T-helper 2 cell treated with Interferon-gamma antibody and Interleukin-4, amounts not matched to agents 5 μg/mL and 100 μg/mL, for 36 hours (primary cell): ENCODE measurements at regions not wholly inside any gene's neighbourhood (a gene's known extent, or its start where the extent isn't known, plus 50 kb on each side); places are given as distances from the start of the nearest gene placed in this dataset.

ENCODE experiments used
- DNase-seq: peaks from one replicate; pipeline ENCODE4 v3.0.0; 2021; ENCODE audit warnings: low spot score
- H3K27ac Mint-ChIP-seq: one replicate; pipeline ENCODE4 v1.8.0; 2021; ENCODE audit warnings: mild to moderate bottlenecking, mixed read lengths
- H3K27me3 Mint-ChIP-seq: one replicate; pipeline ENCODE4 v1.8.0; 2021; ENCODE audit warnings: low read depth, mixed read lengths
- H3K36me3 Mint-ChIP-seq: one replicate; pipeline ENCODE4 v1.8.0; 2021; ENCODE audit warnings: low read depth, mixed read lengths
- H3K4me1 Mint-ChIP-seq: one replicate; pipeline ENCODE4 v1.8.0; 2021; ENCODE audit warnings: low read depth, mixed read lengths
- H3K4me3 Mint-ChIP-seq: one replicate; pipeline ENCODE4 v1.8.0; 2022; ENCODE audit warnings: mild to moderate bottlenecking, moderate library complexity, mixed read lengths
- H3K9me3 Mint-ChIP-seq: one replicate; pipeline ENCODE4 v1.8.0; 2021; ENCODE audit warnings: mixed read lengths

GRCh38 chr10:56975513-56975912, 614.5 kb upstream of the ZWINT start:
- H3K4me3 Mint-ChIP-seq, result no peak overlapping the region
- no peak overlapping the region for H3K27ac Mint-ChIP-seq
- no peak for DNase-seq
- peaks cover 36% of the 10 kb centered on the region for H3K9me3 Mint-ChIP-seq
- no peaks in the 10 kb centered on the region for H3K4me1 Mint-ChIP-seq
- H3K27me3 Mint-ChIP-seq, result no peaks in the 10 kb centered on the region
- H3K36me3 Mint-ChIP-seq, result no peaks in the 10 kb centered on the region

GRCh38 chr10:56973766-56974165, 612.7 kb upstream of the ZWINT start:
- peaks cover 35% of the 10 kb centered on the region for H3K9me3 Mint-ChIP-seq
- H3K4me1 Mint-ChIP-seq, result no peaks in the 10 kb centered on the region
- no peaks in the 10 kb centered on the region for H3K36me3 Mint-ChIP-seq
- no peak overlapping the region for H3K4me3 Mint-ChIP-seq
- no peak overlapping the region for H3K27ac Mint-ChIP-seq
- H3K27me3 Mint-ChIP-seq, result no peaks in the 10 kb centered on the region
- no peak for DNase-seq

- Mint-ChIP-seq H3K9me3 (peaks cover 16% of the 10 kb centered on the region), H3K36me3 (no peaks in the 10 kb centered on the region), H3K27me3 (no peaks in the 10 kb centered on the region), H3K27ac (no peak overlapping the region), H3K4me1 (no peaks in the 10 kb centered on the region), H3K4me3 (no peak overlapping the region)
- DNase-seq, result no peak
These were observed 582.2 kb upstream of the ZWINT start for GRCh38 chr10:56943221-56943755.

GRCh38 chr10:56934515-56934914, 573.5 kb upstream of the ZWINT start:
- Mint-ChIP-seq H3K36me3 (no peaks in the 10 kb centered on the region), H3K4me1 (no peaks in the 10 kb centered on the region)

GRCh38 chr10:56928714-56929113, 567.7 kb upstream of the ZWINT start:
- Mint-ChIP-seq H3K27ac (no peak overlapping the region), H3K27me3 (no peaks in the 10 kb centered on the region), H3K9me3 (peaks cover 57% of the 10 kb centered on the region), H3K4me3 (no peak overlapping the region), H3K4me1 (no peaks in the 10 kb centered on the region), H3K36me3 (no peaks in the 10 kb centered on the region)
- DNase-seq, result no peak

More at GRCh38 chr10:56934515-56934914, 573.5 kb upstream of the ZWINT start:
- Mint-ChIP-seq H3K9me3 (peaks cover 39% of the 10 kb centered on the region), H3K27ac (no peak overlapping the region), H3K27me3 (no peaks in the 10 kb centered on the region), H3K4me3 (no peak overlapping the region)
- no peak for DNase-seq

GRCh38 chr10:56927701-56928100, 566.6 kb upstream of the ZWINT start:
- Mint-ChIP-seq H3K36me3 (no peaks in the 10 kb centered on the region), H3K27ac (no peak overlapping the region), H3K4me1 (no peaks in the 10 kb centered on the region), H3K4me3 (no peak overlapping the region), H3K27me3 (no peaks in the 10 kb centered on the region), H3K9me3 (peaks cover 60% of the 10 kb centered on the region)
- DNase-seq, result no peak

- peaks cover 53% of the 10 kb centered on the region for H3K9me3 Mint-ChIP-seq
- no peaks in the 10 kb centered on the region for H3K27me3 Mint-ChIP-seq
- no peaks in the 10 kb centered on the region for H3K36me3 Mint-ChIP-seq
- H3K4me3 Mint-ChIP-seq, result no peak overlapping the region
- H3K27ac Mint-ChIP-seq, result no peak overlapping the region
- H3K4me1 Mint-ChIP-seq, result no peaks in the 10 kb centered on the region
- no peak for DNase-seq
These were observed 559.7 kb upstream of the ZWINT start for GRCh38 chr10:56920601-56921261.

GRCh38 chr10:56912043-56912442, 551.0 kb upstream of the ZWINT start:
- Mint-ChIP-seq H3K36me3 (no peaks in the 10 kb centered on the region), H3K27me3 (no peaks in the 10 kb centered on the region), H3K9me3 (peaks cover 39% of the 10 kb centered on the region), H3K4me3 (no peak overlapping the region), H3K4me1 (no peaks in the 10 kb centered on the region), H3K27ac (no peak overlapping the region)
- no peak for DNase-seq

GRCh38 chr10:56905051-56905450, 544.0 kb upstream of the ZWINT start:
- Mint-ChIP-seq H3K9me3 (peaks cover 29% of the 10 kb centered on the region), H3K27me3 (no peaks in the 10 kb centered on the region), H3K27ac (no peak overlapping the region), H3K36me3 (no peaks in the 10 kb centered on the region), H3K4me1 (no peaks in the 10 kb centered on the region), H3K4me3 (no peak overlapping the region)
- DNase-seq, result no peak

GRCh38 chr10:56902554-56902953, 541.5 kb upstream of the ZWINT start:
- no peaks in the 10 kb centered on the region for H3K36me3 Mint-ChIP-seq
- peaks cover 32% of the 10 kb centered on the region for H3K9me3 Mint-ChIP-seq
- H3K27ac Mint-ChIP-seq, result no peak overlapping the region
- H3K27me3 Mint-ChIP-seq, result no peaks in the 10 kb centered on the region
- DNase-seq, result no peak
- H3K4me3 Mint-ChIP-seq, result no peak overlapping the region
- H3K4me1 Mint-ChIP-seq, result no peaks in the 10 kb centered on the region

- no peak for DNase-seq
- no peaks in the 10 kb centered on the region for H3K36me3 Mint-ChIP-seq
- peaks cover 14% of the 10 kb centered on the region for H3K9me3 Mint-ChIP-seq
- no peaks in the 10 kb centered on the region for H3K27me3 Mint-ChIP-seq
- no peak overlapping the region for H3K27ac Mint-ChIP-seq
- H3K4me3 Mint-ChIP-seq, result no peak overlapping the region
- no peaks in the 10 kb centered on the region for H3K4me1 Mint-ChIP-seq
These were observed 534.2 kb upstream of the ZWINT start for GRCh38 chr10:56895306-56895705.

GRCh38 chr10:56881218-56881617, 520.2 kb upstream of the ZWINT start:
- no peaks in the 10 kb centered on the region for H3K36me3 Mint-ChIP-seq
- no peak for DNase-seq
- H3K27me3 Mint-ChIP-seq, result no peaks in the 10 kb centered on the region
- no peaks in the 10 kb centered on the region for H3K4me1 Mint-ChIP-seq
- H3K9me3 Mint-ChIP-seq, result peaks cover 22% of the 10 kb centered on the region
- H3K4me3 Mint-ChIP-seq, result no peak overlapping the region
- no peak overlapping the region for H3K27ac Mint-ChIP-seq

GRCh38 chr10:56880606-56881005, 519.5 kb upstream of the ZWINT start:
- Mint-ChIP-seq H3K36me3 (no peaks in the 10 kb centered on the region), H3K27me3 (no peaks in the 10 kb centered on the region), H3K4me3 (no peak overlapping the region), H3K4me1 (no peaks in the 10 kb centered on the region), H3K9me3 (peaks cover 25% of the 10 kb centered on the region), H3K27ac (no peak overlapping the region)
- no peak for DNase-seq

- H3K4me3 Mint-ChIP-seq, result no peak overlapping the region
- no peaks in the 10 kb centered on the region for H3K27me3 Mint-ChIP-seq
- no peak for DNase-seq
- no peak overlapping the region for H3K27ac Mint-ChIP-seq
- no peaks in the 10 kb centered on the region for H3K4me1 Mint-ChIP-seq
- peaks cover 26% of the 10 kb centered on the region for H3K9me3 Mint-ChIP-seq
- no peaks in the 10 kb centered on the region for H3K36me3 Mint-ChIP-seq
These were observed 513.9 kb upstream of the ZWINT start for GRCh38 chr10:56874950-56875349.

- DNase-seq, result no peak
- Mint-ChIP-seq H3K4me1 (no peaks in the 10 kb centered on the region), H3K4me3 (no peak overlapping the region), H3K27ac (no peak overlapping the region), H3K27me3 (no peaks in the 10 kb centered on the region), H3K36me3 (no peaks in the 10 kb centered on the region), H3K9me3 (peaks cover 21% of the 10 kb centered on the region)
These were observed 510.2 kb upstream of the ZWINT start for GRCh38 chr10:56871160-56871668.
